ENCODE measurements at regions not wholly inside any gene's neighbourhood (a gene's known extent, or its start where the extent isn't known, plus 50 kb on each side); places are given as distances from the start of the nearest gene placed in this dataset.

GRCh38 chr13:90382425-90382824 is 965.1 kb upstream of the MIR17HG start:
- TF ChIP-seq CTCF (IDR thresholded peaks at IDR 0.05; ENCODE audit: extremely low read depth, missing control alignments): no peak
- no peak for DNase-seq (ENCODE audit: low spot score)

- DNase-seq (ENCODE audit: low spot score): no peak
- TF ChIP-seq CTCF (IDR thresholded peaks at IDR 0.05; ENCODE audit: extremely low read depth, missing control alignments): no peak
These were observed 961.6 kb upstream of the MIR17HG start for GRCh38 chr13:90385781-90386489.

GRCh38 chr13:90388887-90389452 is 958.5 kb upstream of the MIR17HG start:
- no peak for TF ChIP-seq CTCF (IDR thresholded peaks at IDR 0.05; ENCODE audit: extremely low read depth, missing control alignments)
- DNase-seq (ENCODE audit: low spot score): no peak

GRCh38 chr13:90389537-90389936 is 958.0 kb upstream of the MIR17HG start:
- TF ChIP-seq CTCF (IDR thresholded peaks at IDR 0.05; ENCODE audit: extremely low read depth, missing control alignments): no peak
- no peak for DNase-seq (ENCODE audit: low spot score)

GRCh38 chr13:90393408-90393807 is 954.1 kb upstream of the MIR17HG start:
- no peak for TF ChIP-seq CTCF (IDR thresholded peaks at IDR 0.05; ENCODE audit: extremely low read depth, missing control alignments)
- DNase-seq (ENCODE audit: low spot score): no peak

- TF ChIP-seq CTCF (IDR thresholded peaks at IDR 0.05; ENCODE audit: extremely low read depth, missing control alignments): no peak
- no peak for DNase-seq (ENCODE audit: low spot score)
These were observed 952.1 kb upstream of the MIR17HG start for GRCh38 chr13:90395348-90395747.

GRCh38 chr13:90395846-90396245 is 951.6 kb upstream of the MIR17HG start:
- TF ChIP-seq CTCF (IDR thresholded peaks at IDR 0.05; ENCODE audit: extremely low read depth, missing control alignments): no peak
- no peak for DNase-seq (ENCODE audit: low spot score)
